Testis (tissue), 2 donors: ENCODE measurements at regions not wholly inside any gene's neighbourhood (a gene's known extent, or its start where the extent isn't known, plus 50 kb on each side); places are given as distances from the start of the nearest gene placed in this dataset.

Experiments
- DNase-seq: peaks from one replicate; pipeline ENCODE4 v3.0.0-alpha.2; 2019
- H3K27ac ChIP-seq, 2 donors: fragments of 200-600 bp; sonication (generic); one replicate each; pipeline ENCODE4 v1.5.1; 2019
- H3K27me3 ChIP-seq: fragments of 200-600 bp; sonication (generic); one replicate; pipeline ENCODE4 v1.5.1; 2019
- H3K36me3 ChIP-seq: fragments of 200-600 bp; sonication (generic); one replicate; pipeline ENCODE4 v1.5.1; 2017; ENCODE audit warnings: low read depth; ENCODE audit errors: missing control alignments
- H3K4me1 ChIP-seq: fragments of 200-600 bp; sonication (generic); one replicate; pipeline ENCODE4 v1.5.1; 2019
- H3K4me3 ChIP-seq, 2 donors: fragments of 200-600 bp; sonication (generic); one replicate each; pipeline ENCODE4 v1.5.1; 2017 to 2019
- H3K9me3 ChIP-seq: fragments of 200-600 bp; sonication (generic); one replicate; pipeline ENCODE4 v1.5.1; 2017
- CTCF ChIP-seq, 3 experiments: fragments of 450-650 bp in 2 of 3; fragments of 200-600 bp in 1 of 3; sonication (generic) in 1 of 3; IDR thresholded peaks; one replicate each; pipeline ENCODE4 v1.5.1; 2016 to 2019; ENCODE audit warnings: antibody characterized with exemption in 3 of 3, mild to moderate bottlenecking in 2 of 3, moderate library complexity in 1 of 3
- POLR2A ChIP-seq: fragments of 450-650 bp; IDR thresholded peaks from one replicate; pipeline ENCODE4 v1.6.1; 2017; ENCODE audit warnings: antibody characterized with exemption, mild to moderate bottlenecking, moderate library complexity
- WGBS, 2 donors: methylation state at CpG; one replicate each; pipeline ENCODE4 v1.1.5; 2018; 5-methylcytosine and 5-hydroxymethylcytosine counted together
- intact Hi-C: fragments of 100-400 bp; cut with DNase I; formaldehyde crosslinking; loops from one replicate; pipeline ENCODE4 v1.15.1; 2023; ENCODE audit warnings: low total_unique reads

- no peak for DNase-seq
- TF ChIP-seq POLR2A: no peak
- no peak for TF ChIP-seq CTCF (IDR thresholded peaks at IDR 0.05)
- no peak overlapping the region for H3K27ac ChIP-seq
- 60 to 62% methylated on average over 7 of the region's 7 CpGs for WGBS, 2 donors
- no peaks in the 10 kb centered on the region for H3K9me3 ChIP-seq
- peaks cover 5% of the 10 kb centered on the region for H3K4me1 ChIP-seq
- intact Hi-C loops: no loop called here
- H3K36me3 ChIP-seq: no peaks in the 10 kb centered on the region
- no peaks in the 10 kb centered on the region for H3K27me3 ChIP-seq
- H3K4me3 ChIP-seq: no peak overlapping the region
Measured at GRCh38 chr5:53326424-53327153, 153.8 kb upstream of the FST start.

GRCh38 chr5:53327811-53328334 is 152.6 kb upstream of the FST start:
- DNase-seq: no peak
- peaks cover 5% of the 10 kb centered on the region for H3K4me1 ChIP-seq
- H3K27ac ChIP-seq: no peak overlapping the region
- intact Hi-C loops: no loop called here
- no peaks in the 10 kb centered on the region for H3K9me3 ChIP-seq
- no peak overlapping the region for H3K4me3 ChIP-seq
- H3K27me3 ChIP-seq: no peaks in the 10 kb centered on the region
- H3K36me3 ChIP-seq: no peaks in the 10 kb centered on the region
- WGBS, 2 donors: 67 to 74% methylated on average over 2 of the region's 2 CpGs
- no peak for TF ChIP-seq POLR2A
- TF ChIP-seq CTCF (IDR thresholded peaks at IDR 0.05): no peak

GRCh38 chr5:53330491-53330890 is 149.9 kb upstream of the FST start:
- TF ChIP-seq CTCF (IDR thresholded peaks at IDR 0.05): no peak
- no peak for TF ChIP-seq POLR2A
- H3K36me3 ChIP-seq: no peaks in the 10 kb centered on the region
- H3K4me3 ChIP-seq: no peak overlapping the region
- H3K9me3 ChIP-seq: no peaks in the 10 kb centered on the region
- peaks cover 5% of the 10 kb centered on the region for H3K4me1 ChIP-seq
- WGBS, 2 donors: 72 to 88% methylated on average over 2 of the region's 2 CpGs
- DNase-seq: no peak
- H3K27ac ChIP-seq: no peak overlapping the region
- intact Hi-C loops: no loop called here
- no peaks in the 10 kb centered on the region for H3K27me3 ChIP-seq

GRCh38 chr5:53331463-53331862 is 149.0 kb upstream of the FST start:
- no peak for DNase-seq
- no peak overlapping the region for H3K4me3 ChIP-seq
- H3K27me3 ChIP-seq: no peaks in the 10 kb centered on the region
- H3K27ac ChIP-seq: no peak overlapping the region
- WGBS, 2 donors: 80 to 83% methylated on average over 1 of the region's 1 CpG
- H3K4me1 ChIP-seq: peaks cover 3% of the 10 kb centered on the region
- intact Hi-C loops: no loop called here
- TF ChIP-seq CTCF (IDR thresholded peaks at IDR 0.05) (no peak), POLR2A (no peak)
- no peaks in the 10 kb centered on the region for H3K36me3 ChIP-seq
- H3K9me3 ChIP-seq: no peaks in the 10 kb centered on the region

- Histone ChIP-seq H3K27me3 (no peaks in the 10 kb centered on the region), H3K4me1 (no peaks in the 10 kb centered on the region), H3K9me3 (no peaks in the 10 kb centered on the region), H3K4me3 (no peak overlapping the region), H3K27ac (no peak overlapping the region), H3K36me3 (no peaks in the 10 kb centered on the region)
- intact Hi-C loops: no loop called here
- DNase-seq: no peak
- 64 to 81% methylated on average over 3 of the region's 3 CpGs for WGBS, 2 donors
- TF ChIP-seq CTCF (IDR thresholded peaks at IDR 0.05): no peak
- TF ChIP-seq POLR2A: no peak
Measured at GRCh38 chr5:53333160-53333559, 147.3 kb upstream of the FST start.
